HG03575 (cell line): ENCODE measurements at regions not wholly inside any gene's neighbourhood (a gene's known extent, or its start where the extent isn't known, plus 50 kb on each side); places are given as distances from the start of the nearest gene placed in this dataset.

Experiments
- ATAC-seq: cut with Tn5 transposase; IDR thresholded peaks from one replicate; pipeline ENCODE4 v1.9.1; 2021; ENCODE audit not compliant: unreplicated experiment, insufficient number of reproducible peaks, low FRiP score; ENCODE audit errors: extremely low read depth

DNA sequence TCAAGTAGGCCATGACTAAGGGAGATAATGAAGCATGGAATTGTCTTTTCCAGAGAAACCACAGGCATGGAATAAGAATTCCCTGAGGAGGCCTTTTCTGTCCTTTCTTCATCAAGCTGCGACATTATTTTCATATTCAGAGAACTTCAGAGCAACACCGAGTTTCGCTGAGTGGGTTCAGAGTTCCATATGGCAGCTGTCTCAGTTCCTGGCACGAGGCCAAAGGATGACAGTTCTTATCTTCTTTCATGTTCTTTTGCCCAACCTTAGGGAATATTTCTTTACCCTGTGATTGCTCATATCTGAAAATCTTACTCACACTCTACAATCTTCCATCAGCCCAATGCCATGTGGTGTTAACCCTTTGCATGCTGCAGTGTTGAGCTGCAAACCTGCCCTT lies 135.3 kb upstream of the BMP2 start:
- no peak for ATAC-seq

DNA sequence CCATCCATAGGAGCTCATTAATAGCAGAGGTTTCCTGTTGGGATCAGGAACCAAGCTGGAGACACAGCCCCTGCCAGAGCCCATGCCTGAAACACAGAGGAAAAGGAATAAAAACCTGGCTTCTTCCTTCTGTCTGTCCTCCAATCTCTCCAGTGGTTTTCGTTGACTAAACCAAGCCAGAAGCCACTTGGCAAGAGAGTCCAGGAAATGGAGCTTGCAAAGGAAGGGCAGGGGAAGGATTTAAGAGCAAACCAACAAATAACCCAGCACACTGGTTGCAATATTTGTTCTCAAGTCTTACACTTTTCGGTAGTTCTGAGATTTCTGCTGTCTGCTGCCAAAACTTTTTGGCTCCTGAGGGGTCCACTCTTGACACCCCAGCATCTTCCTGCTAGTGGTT lies 137.0 kb upstream of the BMP2 start:
- ATAC-seq: no peak

DNA sequence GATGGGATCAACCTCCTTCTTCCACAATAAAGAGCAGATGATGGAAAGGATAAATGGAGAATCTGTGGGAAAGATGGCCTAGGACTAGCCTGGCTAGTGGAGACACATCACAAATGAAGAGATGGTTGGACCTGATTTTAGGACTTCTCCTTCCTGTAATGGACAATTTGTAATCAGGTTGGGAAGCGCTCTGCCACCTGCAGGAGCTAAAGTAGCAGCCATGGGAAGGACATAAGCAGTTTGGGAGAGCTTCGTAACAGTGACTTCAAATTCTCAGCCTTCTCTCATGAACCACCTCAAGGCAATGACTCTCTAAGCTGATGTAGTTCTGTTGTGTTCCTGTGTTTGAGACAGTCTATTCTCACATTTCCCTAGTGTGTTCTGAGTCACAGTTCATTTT lies 137.9 kb upstream of the BMP2 start:
- no peak for ATAC-seq

DNA sequence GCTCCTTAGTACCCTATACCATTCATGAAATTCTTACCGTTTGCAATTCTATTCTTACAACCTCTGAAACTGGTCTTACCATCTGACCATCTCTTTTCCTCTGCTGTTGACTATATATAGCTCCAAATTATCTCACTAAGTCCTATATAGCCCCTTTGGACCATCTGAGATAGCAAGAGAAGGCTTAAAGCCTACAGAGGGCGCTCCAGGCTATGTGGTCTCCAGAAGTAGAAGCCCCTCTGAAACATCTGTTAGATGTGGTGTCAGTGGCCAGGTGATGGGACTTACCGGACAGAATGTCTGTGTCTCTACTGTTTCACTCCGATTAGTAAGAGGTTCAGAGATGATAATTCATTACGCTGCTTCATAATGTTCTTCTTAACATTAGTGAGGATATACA lies 140.7 kb upstream of the BMP2 start:
- ATAC-seq: no peak

DNA sequence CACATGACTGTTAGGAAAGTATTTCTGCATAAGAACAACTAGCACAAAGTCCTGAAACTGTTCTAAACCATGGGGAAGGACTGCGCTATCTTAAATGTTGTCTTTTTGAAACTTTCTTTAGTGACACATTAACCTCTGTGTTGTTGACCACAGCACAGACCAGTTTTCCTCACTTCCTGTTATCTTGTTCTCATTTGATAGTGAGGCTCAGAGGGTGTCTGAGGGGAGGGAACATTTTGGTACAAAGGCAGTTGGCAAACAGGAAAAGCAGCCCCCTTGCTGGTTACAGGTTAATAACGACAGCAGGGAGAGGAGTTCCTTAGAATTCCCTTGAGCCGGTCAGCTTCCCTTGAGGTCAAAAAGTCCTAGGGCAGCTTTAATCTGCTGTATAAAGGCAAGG lies 143.5 kb upstream of the BMP2 start:
- ATAC-seq: peak; percentile 96

DNA sequence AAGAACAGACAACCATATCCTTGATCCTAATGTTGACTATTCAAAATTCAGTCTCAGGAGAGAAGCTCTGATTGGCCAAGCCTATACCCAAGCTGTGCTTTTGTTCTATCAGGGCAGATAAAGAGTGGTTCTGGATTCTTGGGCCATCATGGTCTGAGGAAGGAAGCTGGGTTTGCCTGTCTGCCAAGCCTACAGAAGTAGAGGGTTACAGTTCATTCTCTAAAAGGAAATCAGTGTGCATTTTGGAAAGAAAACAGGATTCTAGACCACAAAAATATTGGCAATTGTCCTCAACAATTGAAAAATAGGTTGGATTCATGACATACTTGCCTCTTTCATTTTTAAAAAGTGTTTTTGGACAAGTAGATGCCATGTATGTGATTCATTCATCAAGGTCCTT lies 145.4 kb upstream of the BMP2 start:
- ATAC-seq: no peak

DNA sequence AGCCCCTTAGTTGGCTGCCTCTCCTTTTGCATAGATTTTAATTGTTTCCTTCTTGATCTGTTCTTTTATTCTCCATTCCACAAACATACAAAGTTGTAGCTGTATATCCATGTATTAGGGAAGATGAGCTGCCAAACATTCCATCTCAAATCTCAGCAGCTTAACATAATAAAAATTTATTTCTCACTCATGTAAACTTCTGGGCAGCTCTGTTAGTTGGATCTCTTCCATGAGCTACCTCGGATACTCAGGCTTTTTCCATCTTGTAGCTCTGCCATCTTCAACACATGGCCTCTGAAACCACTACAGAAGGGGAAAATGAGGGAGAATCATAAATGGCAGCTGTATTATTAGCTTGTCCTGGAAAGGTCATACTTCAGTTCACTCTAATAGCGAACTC lies 149.4 kb upstream of the BMP2 start:
- ATAC-seq: no peak

DNA sequence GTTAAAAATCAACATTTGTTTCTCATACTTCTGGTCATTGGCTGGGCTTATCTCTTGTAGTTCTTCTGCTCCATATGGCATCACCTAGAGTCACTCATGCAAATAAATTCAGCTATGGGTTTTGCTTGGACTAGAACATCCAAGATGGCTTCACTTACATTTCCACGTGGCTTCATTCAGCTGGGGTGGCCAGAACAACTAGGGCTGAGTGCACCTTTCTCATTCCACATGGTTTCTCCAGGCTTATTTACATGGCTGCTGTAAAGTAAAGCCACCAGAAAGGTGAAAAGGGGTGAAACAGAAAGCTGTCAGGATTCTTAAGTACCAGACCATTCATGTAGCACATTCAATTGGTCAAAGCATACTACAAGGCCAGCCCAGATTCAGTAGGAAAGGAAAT lies 151.1 kb upstream of the BMP2 start:
- ATAC-seq: no peak

DNA sequence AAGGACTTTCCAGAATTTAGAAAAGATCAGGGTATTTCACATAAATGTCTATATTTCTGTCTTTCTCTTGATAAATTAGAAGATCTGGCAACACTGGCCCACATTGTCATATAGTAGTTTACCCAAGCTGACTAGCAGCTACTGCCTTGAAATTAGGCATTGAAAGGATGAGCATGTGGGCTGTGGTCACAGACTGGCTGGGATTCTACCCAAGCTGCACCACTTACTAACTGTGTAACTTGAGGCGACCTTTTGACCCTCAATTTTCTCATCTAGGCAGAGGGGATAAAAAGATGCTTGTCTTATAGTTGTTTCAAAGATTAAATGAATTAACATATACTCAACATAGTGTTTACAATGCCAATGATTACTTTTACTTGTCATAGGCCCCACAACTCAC lies 152.7 kb upstream of the BMP2 start:
- no peak for ATAC-seq

DNA sequence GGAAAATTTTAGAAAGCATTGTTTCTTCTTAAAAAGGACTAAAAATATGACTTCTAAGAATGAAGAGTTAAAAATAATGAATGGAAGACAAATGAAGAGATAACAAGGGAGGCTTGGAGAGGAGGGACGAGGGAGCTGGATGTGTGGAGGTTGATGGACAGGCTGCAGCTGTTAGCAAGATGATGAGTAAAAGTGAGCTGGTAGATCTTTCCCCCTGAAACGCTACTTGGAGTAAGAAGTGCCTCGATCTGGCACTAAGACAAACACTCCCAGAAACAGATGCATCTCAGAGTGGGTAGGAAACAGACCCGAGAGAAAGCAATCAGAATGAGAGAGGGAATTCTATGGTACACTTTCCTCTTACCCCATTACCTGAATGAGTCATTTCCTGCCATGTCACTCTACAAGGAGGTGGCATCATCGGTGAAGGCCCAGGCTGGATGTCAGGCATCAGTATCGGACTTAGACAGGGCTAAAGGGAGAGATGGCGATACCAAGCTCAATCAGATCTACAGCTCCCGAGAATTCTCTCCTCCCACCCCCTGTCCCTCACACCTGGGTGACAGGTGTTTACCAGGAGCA lies 154.1 kb upstream of the BMP2 start:
- ATAC-seq: no peak

DNA sequence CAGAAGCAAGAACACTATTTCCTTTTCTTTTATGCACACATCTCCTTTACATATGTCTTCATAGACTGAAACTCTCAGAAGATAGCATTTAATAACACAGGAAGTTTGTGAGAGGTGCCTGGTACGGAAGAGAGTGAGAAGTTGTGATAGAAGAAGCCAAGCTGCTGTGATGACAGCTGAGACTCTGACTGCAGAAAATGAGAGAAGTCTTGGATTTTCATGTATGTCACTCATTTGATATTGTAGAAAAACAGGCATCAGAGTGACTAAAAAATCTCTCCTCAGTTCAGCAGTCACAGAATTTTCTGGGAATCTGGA lies 154.9 kb upstream of the BMP2 start:
- no peak for ATAC-seq

DNA sequence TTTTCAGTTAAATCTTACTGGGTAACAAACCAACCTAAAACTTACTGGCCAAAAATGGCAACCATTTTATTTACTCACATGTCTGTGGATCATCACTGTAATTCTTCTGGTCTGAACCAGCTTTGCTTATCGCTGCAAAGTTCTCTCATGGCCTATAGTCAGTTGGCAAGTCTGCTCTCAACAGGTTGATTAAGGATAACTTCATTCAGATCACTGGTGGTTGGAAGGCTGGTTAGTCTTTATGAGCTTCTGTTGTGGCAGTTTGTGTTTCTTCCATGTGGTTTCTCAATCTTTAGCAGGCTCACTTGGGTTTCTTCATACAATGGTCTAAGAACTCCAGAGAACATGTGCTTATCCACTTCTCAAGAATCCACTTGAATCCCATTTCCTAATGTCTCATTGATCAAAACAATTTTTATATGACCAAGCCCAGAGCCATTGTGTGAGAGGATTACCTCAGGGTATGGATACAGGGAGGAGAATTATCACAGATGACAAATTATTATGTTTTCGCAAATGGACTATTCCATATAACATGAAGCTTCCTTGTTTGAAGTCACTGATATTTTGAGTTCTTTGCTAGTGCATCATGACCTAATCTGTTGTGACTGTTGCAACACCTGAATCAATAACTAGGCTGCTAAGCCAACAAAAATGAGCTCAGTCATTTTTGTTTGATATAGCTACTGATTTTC lies 155.4 kb upstream of the BMP2 start:
- ATAC-seq: no peak

DNA sequence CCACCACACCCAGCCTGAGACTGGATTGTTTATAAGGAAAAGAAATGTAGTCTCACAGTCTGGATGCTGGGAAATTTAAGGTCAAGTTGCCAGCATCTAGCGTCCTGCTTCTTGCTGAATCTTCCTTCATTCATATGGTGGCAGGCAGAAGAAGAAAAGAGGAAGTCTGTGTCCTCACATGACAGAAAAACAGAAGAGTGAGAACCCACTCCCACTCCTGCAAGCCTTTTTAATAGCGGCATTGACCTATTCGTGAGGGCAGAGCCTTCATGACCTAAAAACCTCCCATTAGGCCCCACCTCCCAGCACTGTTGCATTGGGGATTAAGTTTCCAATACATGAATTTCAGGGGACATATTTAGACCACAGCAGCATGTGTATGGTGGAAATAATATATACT lies 160.8 kb upstream of the BMP2 start:
- ATAC-seq: no peak

DNA sequence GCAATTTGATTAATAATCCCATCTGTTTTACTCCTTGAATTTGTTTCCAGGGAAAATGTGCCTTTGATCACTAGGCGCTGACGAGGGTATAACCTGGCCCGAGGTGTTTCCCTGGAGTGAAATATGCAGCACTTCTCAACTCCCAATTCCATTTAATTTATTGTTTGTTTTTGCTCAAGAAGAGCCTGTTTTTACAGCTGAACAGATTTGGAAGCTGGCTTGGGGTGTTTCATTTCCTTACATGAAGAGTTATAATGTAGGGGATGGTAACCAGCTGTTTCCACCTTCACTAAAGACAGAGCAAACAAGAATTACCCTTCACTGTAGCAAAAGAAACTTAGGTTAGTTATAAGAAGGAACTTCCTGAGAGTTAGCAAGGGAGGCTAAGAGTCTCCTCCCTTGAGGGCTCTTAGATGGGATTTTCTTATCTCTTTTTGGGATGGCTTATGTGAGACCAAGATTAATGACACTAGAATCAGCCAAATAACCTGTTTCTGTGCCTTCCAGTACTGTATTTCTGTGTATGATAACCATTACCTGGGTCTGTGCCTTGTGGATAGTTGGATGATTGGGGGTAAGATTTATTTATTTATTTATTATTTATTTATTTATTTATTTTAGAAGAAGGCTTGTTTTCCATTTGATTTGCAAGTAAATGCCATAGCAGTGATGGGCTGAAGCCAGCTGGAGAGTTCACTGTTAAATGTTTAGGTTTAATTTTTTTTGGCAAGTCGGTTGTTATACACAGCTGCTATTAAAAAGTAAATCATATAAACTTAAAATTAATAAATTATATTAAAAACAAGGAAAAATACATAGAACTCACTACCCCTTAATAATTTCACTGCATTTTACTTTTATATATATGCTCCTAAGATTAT lies 162.2 kb upstream of the BMP2 start:
- ATAC-seq: no peak

DNA sequence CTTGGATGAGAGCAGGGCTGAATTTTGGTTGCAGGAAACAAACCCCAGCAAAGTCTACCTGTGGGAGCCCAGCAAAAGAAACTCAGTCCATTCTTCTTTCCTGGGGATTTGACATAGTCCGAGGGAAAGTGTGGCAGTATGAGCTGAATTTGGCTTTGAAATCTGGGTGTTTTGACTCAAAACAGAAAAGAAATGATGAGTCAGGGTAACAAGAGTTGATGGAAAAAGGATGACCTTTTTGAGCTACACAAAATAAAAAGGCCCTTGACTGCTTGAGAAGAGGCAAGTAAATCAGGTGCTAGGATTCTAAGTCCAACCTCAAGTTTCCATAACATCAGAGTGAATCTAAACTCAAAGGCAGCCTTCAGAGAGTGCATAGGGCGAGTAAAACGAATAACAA lies 163.3 kb upstream of the BMP2 start:
- ATAC-seq: no peak

DNA sequence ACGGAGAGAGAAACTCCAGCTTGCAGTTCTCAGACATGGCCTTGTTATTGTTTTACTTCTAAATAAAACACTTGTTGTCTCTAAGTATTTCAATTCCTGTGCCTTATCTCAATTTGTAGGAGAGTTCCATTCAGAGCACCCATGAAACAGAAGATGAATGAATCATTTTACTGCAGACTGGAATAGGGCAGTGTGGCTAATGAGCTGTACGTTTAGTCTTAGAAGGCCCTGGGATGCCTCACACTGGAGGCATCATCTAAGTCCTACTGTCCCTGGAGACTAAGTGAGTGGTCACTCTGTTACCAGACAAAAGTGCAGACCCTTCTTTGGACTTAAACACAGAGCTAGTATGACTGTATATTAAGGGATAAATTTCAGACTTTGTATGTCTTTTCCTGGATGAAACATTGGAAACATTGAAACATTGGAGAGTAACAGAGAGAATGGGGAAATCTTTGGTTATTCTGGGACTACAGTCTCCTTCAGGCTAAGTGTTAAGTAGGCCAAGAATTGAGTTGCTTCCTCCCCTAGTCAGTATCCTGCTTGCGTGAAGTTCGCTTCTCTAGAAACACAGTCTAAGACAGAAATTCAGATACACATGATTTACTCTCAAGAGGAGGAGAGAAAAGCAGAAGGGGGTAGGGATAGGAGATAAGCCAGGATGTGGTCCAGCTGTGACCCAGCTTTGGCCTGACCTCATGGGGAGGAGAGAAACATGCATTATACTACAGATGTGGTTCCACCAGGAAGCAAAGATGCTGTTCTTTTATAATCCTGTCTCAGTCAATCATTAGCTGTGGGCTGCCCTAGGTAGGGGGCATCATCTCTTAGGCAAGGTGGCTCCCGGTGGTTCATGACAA lies 167.4 kb upstream of the BMP2 start:
- no peak for ATAC-seq

DNA sequence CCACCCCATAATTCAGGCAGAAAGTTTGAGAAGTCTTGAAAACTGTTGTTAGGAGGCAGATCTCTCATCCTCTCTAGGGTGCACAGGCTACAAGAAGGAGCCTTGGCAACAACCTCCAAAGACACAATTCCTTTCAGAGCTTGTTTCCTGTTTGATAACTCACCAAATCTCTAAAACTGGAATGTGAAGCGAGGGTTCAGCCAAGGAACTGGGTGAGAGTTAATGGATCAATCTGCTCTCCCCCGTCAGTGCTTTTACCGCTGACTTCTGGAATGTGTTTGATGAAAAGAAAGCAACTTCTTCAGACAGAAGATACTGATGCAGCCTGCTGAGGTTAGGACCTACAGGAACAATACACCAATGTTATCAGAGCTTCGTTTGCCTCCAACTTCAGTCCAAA lies 171.8 kb upstream of the BMP2 start:
- ATAC-seq: no peak

DNA sequence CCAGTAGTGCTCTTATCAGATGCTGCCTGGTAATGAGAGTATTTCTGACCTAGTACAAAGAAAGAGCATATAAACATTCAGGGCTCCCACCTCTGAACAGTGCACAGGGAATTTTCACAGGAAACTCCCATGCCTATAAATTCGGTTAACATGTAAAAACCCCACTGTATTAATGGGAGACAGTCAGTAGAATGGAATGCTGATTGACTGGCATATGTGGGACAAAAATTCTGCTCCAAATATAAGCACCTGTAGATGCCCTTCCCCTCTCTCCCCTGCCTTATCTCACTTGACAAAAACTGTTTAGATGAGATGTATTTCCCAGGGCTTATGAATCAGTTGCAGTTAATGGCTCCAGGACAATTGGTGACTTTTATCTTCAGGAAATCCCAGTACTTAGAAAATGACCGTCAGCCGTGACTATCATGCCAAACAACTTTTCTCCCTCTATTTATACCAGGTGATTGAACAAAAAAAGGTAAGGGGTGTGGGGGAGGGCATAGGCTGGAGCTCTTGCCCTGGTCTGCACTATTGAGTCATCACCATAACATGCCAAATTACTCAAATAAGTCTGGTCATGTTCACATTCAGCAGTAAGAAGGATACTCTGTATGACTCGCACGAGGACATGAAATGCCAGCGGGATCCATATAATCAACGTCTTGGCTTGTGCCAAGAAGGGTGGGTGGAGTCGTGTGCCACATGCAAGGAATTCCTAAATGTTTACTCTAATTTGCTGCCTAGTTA lies 176.4 kb upstream of the BMP2 start:
- ATAC-seq: no peak

DNA sequence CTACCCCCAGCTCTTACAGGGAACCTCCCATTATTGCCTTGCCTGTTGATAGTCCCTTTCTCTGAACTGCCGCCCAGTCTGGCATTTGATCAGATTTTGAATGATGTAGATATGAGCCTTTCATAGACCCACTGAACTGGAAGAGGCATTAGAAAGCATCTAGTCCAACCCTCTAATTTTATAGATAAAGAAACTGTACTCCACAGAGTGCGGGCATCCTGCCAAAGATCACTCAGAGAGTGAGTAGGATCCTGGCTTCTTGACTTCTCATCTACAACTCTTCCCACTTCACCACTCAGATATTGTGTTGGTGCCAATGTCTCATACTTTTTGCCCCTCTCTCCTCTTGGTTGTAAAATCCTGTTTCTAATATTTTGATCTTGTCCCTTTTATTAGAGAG lies 179.2 kb upstream of the BMP2 start:
- no peak for ATAC-seq
